ENCODE measurements at regions not wholly inside any gene's neighbourhood (a gene's known extent, or its start where the extent isn't known, plus 50 kb on each side); places are given as distances from the start of the nearest gene placed in this dataset.

GRCh38 chr5:39606591-39606990 lies 181.8 kb upstream of the DAB2 start:
- no peaks in the 10 kb centered on the region for H3K9me3 ChIP-seq (ENCODE audit: control insufficient read depth in 2 of 2, insufficient read depth in 1 of 2, low read depth in 1 of 2, low read length in 1 of 2)
- no peaks in the 10 kb centered on the region for H3K36me3 ChIP-seq (ENCODE audit: control insufficient read depth in 2 of 2, insufficient read depth in 2 of 2, low read length in 1 of 2)
- WGBS, 2 donors, result 81 to 91% methylated on average over 2 of the region's 2 CpGs
- H3K27ac ChIP-seq (ENCODE audit: low read depth in 2 of 2, low read length in 1 of 2), result no peak overlapping the region
- no peaks in the 10 kb centered on the region for H3K4me1 ChIP-seq (ENCODE audit: control insufficient read depth in 2 of 2, insufficient read depth in 2 of 2, low read length in 1 of 2)
- H3K27me3 ChIP-seq (ENCODE audit: control insufficient read depth in 1 of 2, insufficient read depth in 2 of 2, low read length in 2 of 2), result no peaks in the 10 kb centered on the region
- no peak overlapping the region for H3K4me3 ChIP-seq (ENCODE audit: low read depth in 1 of 2, low read length in 2 of 2)

- no peak overlapping the region for H3K27ac ChIP-seq (ENCODE audit: low read depth in 2 of 2, low read length in 1 of 2)
- no peaks in the 10 kb centered on the region for H3K9me3 ChIP-seq (ENCODE audit: control insufficient read depth in 2 of 2, insufficient read depth in 1 of 2, low read depth in 1 of 2, low read length in 1 of 2)
- 57 to 67% methylated on average over 5 of the region's 5 CpGs for WGBS, 2 donors
- H3K36me3 ChIP-seq (ENCODE audit: control insufficient read depth in 2 of 2, insufficient read depth in 2 of 2, low read length in 1 of 2), result no peaks in the 10 kb centered on the region
- no peaks in the 10 kb centered on the region for H3K27me3 ChIP-seq (ENCODE audit: control insufficient read depth in 1 of 2, insufficient read depth in 2 of 2, low read length in 2 of 2)
- H3K4me1 ChIP-seq (ENCODE audit: control insufficient read depth in 2 of 2, insufficient read depth in 2 of 2, low read length in 1 of 2), result no peaks in the 10 kb centered on the region
- H3K4me3 ChIP-seq (ENCODE audit: low read depth in 1 of 2, low read length in 2 of 2), result no peak overlapping the region
Observed at GRCh38 chr5:39605588-39606575, 181.1 kb upstream of the DAB2 start.

DNA sequence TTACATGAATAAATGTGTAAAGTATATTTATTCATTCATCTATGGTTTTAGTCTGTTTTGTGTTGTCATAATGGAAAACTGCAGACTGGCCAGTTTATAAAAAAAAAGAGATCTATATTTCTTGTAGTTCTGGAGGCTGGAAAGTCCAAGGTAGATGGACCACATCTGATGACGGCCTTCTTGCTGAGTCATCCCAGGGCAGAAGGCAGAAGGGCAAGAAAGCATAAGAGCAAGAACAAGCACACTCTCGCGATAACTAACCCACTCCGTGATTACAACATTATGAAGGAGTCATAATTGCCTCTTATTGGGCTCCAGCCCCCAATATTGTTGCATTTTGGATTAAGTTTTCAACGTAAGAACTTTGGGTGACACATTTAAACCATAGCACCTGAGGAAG lies 180.4 kb upstream of the DAB2 start:
- Histone ChIP-seq H3K27ac (ENCODE audit: low read depth in 2 of 2, low read length in 1 of 2) (no peak overlapping the region), H3K4me1 (ENCODE audit: control insufficient read depth in 2 of 2, insufficient read depth in 2 of 2, low read length in 1 of 2) (no peaks in the 10 kb centered on the region), H3K36me3 (ENCODE audit: control insufficient read depth in 2 of 2, insufficient read depth in 2 of 2, low read length in 1 of 2) (no peaks in the 10 kb centered on the region), H3K9me3 (ENCODE audit: control insufficient read depth in 2 of 2, insufficient read depth in 1 of 2, low read depth in 1 of 2, low read length in 1 of 2) (no peaks in the 10 kb centered on the region), H3K4me3 (ENCODE audit: low read depth in 1 of 2, low read length in 2 of 2) (no peak overlapping the region), H3K27me3 (ENCODE audit: control insufficient read depth in 1 of 2, insufficient read depth in 2 of 2, low read length in 2 of 2) (no peaks in the 10 kb centered on the region)
- WGBS, 2 donors, result 82 to 83% methylated on average over 5 of the region's 5 CpGs

- no peaks in the 10 kb centered on the region for H3K4me1 ChIP-seq (ENCODE audit: control insufficient read depth in 2 of 2, insufficient read depth in 2 of 2, low read length in 1 of 2)
- no peak overlapping the region for H3K4me3 ChIP-seq (ENCODE audit: low read depth in 1 of 2, low read length in 2 of 2)
- no peaks in the 10 kb centered on the region for H3K27me3 ChIP-seq (ENCODE audit: control insufficient read depth in 1 of 2, insufficient read depth in 2 of 2, low read length in 2 of 2)
- no peaks in the 10 kb centered on the region for H3K9me3 ChIP-seq (ENCODE audit: control insufficient read depth in 2 of 2, insufficient read depth in 1 of 2, low read depth in 1 of 2, low read length in 1 of 2)
- H3K36me3 ChIP-seq (ENCODE audit: control insufficient read depth in 2 of 2, insufficient read depth in 2 of 2, low read length in 1 of 2), result no peaks in the 10 kb centered on the region
- no peak overlapping the region for H3K27ac ChIP-seq (ENCODE audit: low read depth in 2 of 2, low read length in 1 of 2)
- WGBS, 2 donors, result 34 to 59% methylated on average over 4 of the region's 4 CpGs
Observed at GRCh38 chr5:39604491-39604890, 179.7 kb upstream of the DAB2 start.

DNA sequence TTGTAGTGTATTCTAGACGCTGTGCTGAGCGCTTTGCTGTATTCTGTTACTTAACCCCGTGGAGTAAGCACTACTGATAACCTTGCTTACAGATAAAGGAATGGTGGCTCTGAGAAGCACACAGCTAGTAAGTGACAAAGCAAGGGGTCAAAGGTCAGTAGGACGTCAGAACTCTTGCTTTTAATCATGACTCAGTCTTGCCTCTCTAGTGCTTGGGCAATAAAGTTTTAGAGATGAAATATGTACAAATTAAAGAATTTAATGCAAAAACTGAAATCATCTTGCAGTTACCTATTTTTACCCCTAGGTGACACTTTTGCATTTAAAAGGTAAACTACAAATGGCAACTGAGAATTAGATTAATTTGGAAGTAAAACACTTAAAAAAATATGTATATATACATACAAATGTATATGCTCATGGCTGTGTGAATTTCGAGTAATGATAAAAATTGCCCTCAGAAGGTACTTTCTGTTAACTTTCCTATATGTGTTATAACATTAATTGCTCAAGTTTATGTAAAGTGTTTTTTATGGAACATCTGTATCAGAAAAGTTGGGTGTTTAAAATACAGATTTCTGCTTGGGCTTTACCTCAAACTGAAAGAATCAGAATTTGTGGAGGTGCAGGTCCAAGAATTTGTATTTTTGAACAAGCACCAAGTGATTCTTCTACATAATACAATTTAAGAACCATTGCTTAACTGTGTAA lies 175.1 kb upstream of the DAB2 start:
- H3K36me3 ChIP-seq (ENCODE audit: control insufficient read depth in 2 of 2, insufficient read depth in 2 of 2, low read length in 1 of 2), result no peaks in the 10 kb centered on the region

DNA sequence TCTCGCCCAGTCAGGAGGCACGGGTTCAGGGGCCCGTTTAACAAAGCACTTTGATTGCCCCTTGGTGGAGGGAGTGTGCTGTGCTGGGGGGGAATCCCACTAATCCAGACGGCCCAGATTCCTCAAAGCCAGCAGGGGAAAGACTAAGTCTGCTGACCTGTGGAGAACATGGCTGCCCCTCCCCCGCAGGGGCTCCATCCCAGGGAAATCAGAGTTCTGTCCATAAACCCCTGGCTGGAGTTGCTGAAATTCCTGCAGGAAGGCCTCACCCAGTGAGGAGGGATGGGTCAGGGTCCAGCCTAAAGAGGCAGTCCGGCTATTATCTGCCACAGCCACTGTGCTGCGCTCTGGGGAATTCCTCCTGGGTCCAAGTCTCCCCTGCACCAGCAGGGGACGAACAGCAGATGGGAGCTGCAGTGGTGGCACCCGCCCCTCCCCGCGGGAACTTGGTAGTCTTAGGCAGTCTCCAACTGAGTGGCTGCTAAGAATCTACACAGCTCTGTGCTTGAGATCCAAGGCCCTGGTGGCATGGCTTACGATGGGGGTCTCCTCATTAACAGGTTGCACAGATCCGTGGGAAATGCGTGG lies 174.0 kb upstream of the DAB2 start:
- H3K4me1 ChIP-seq (ENCODE audit: control insufficient read depth in 2 of 2, insufficient read depth in 2 of 2, low read length in 1 of 2), result no peaks in the 10 kb centered on the region
- WGBS, 2 donors, result 81 to 84% methylated on average over 14 of the region's 14 CpGs
- no peaks in the 10 kb centered on the region for H3K36me3 ChIP-seq (ENCODE audit: control insufficient read depth in 2 of 2, insufficient read depth in 2 of 2, low read length in 1 of 2)
- H3K27me3 ChIP-seq (ENCODE audit: control insufficient read depth in 1 of 2, insufficient read depth in 2 of 2, low read length in 2 of 2), result no peaks in the 10 kb centered on the region
- H3K4me3 ChIP-seq (ENCODE audit: low read depth in 1 of 2, low read length in 2 of 2), result no peak overlapping the region
- no peak overlapping the region for H3K27ac ChIP-seq (ENCODE audit: low read depth in 2 of 2, low read length in 1 of 2)
- no peaks in the 10 kb centered on the region for H3K9me3 ChIP-seq (ENCODE audit: control insufficient read depth in 2 of 2, insufficient read depth in 1 of 2, low read depth in 1 of 2, low read length in 1 of 2)

More for the DNA sequence above, 175.1 kb upstream of the DAB2 start:
- Histone ChIP-seq H3K4me1 (ENCODE audit: control insufficient read depth in 2 of 2, insufficient read depth in 2 of 2, low read length in 1 of 2) (no peaks in the 10 kb centered on the region), H3K4me3 (ENCODE audit: low read depth in 1 of 2, low read length in 2 of 2) (no peak overlapping the region), H3K9me3 (ENCODE audit: control insufficient read depth in 2 of 2, insufficient read depth in 1 of 2, low read depth in 1 of 2, low read length in 1 of 2) (no peaks in the 10 kb centered on the region), H3K27ac (ENCODE audit: low read depth in 2 of 2, low read length in 1 of 2) (no peak overlapping the region), H3K27me3 (ENCODE audit: control insufficient read depth in 1 of 2, insufficient read depth in 2 of 2, low read length in 2 of 2) (no peaks in the 10 kb centered on the region)
- 25 to 28% methylated on average over 5 of the region's 5 CpGs for WGBS, 2 donors

DNA sequence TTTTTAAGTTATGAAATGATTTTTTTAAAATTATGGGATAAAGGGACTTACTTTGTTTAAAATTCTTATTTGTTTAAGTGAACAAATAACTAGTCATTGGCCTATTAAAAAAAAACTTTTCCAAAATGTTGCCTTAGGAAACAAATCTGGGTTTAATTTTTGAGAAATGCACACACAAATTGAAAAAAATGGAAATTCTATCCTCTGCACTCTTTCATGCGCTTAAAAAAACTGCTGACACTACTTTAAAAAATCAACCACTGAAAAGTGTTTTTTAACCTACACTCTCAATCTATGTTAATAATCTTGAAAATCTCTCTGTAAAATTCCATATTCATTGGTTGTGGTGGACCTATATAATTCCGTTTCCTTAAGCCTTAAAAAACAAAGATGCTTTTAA lies 163.4 kb upstream of the DAB2 start:
- H3K4me3 ChIP-seq (ENCODE audit: low read depth in 1 of 2, low read length in 2 of 2), result no peak overlapping the region
- H3K27ac ChIP-seq (ENCODE audit: low read depth in 2 of 2, low read length in 1 of 2), result no peak overlapping the region

GRCh38 chr5:39587675-39588074 lies 162.9 kb upstream of the DAB2 start:
- WGBS, 2 donors, result 78 to 80% methylated on average over 2 of the region's 2 CpGs
- Histone ChIP-seq H3K27ac (ENCODE audit: low read depth in 2 of 2, low read length in 1 of 2) (no peak overlapping the region), H3K4me1 (ENCODE audit: control insufficient read depth in 2 of 2, insufficient read depth in 2 of 2, low read length in 1 of 2) (peaks cover 0 to 3% of the 10 kb centered on the region in 2 donors), H3K9me3 (ENCODE audit: control insufficient read depth in 2 of 2, insufficient read depth in 1 of 2, low read depth in 1 of 2, low read length in 1 of 2) (no peaks in the 10 kb centered on the region), H3K4me3 (ENCODE audit: low read depth in 1 of 2, low read length in 2 of 2) (no peak overlapping the region), H3K27me3 (ENCODE audit: control insufficient read depth in 1 of 2, insufficient read depth in 2 of 2, low read length in 2 of 2) (peaks cover 0 to 3% of the 10 kb centered on the region in 2 donors), H3K36me3 (ENCODE audit: control insufficient read depth in 2 of 2, insufficient read depth in 2 of 2, low read length in 1 of 2) (no peaks in the 10 kb centered on the region)

More for the DNA sequence above, 163.4 kb upstream of the DAB2 start:
- peaks cover 0 to 3% of the 10 kb centered on the region in 2 donors for H3K4me1 ChIP-seq (ENCODE audit: control insufficient read depth in 2 of 2, insufficient read depth in 2 of 2, low read length in 1 of 2)
- no peaks in the 10 kb centered on the region for H3K36me3 ChIP-seq (ENCODE audit: control insufficient read depth in 2 of 2, insufficient read depth in 2 of 2, low read length in 1 of 2)
- 80 to 86% methylated on average over 2 of the region's 2 CpGs for WGBS, 2 donors
- peaks cover 0 to 3% of the 10 kb centered on the region in 2 donors for H3K27me3 ChIP-seq (ENCODE audit: control insufficient read depth in 1 of 2, insufficient read depth in 2 of 2, low read length in 2 of 2)
- no peaks in the 10 kb centered on the region for H3K9me3 ChIP-seq (ENCODE audit: control insufficient read depth in 2 of 2, insufficient read depth in 1 of 2, low read depth in 1 of 2, low read length in 1 of 2)

- 92% methylated on average over 9 of the region's 9 CpGs for WGBS, 2 donors
- Histone ChIP-seq H3K36me3 (ENCODE audit: control insufficient read depth in 2 of 2, insufficient read depth in 2 of 2, low read length in 1 of 2) (no peaks in the 10 kb centered on the region), H3K4me3 (ENCODE audit: low read depth in 1 of 2, low read length in 2 of 2) (no peak overlapping the region), H3K4me1 (ENCODE audit: control insufficient read depth in 2 of 2, insufficient read depth in 2 of 2, low read length in 1 of 2) (peaks cover 0 to 3% of the 10 kb centered on the region in 2 donors), H3K9me3 (ENCODE audit: control insufficient read depth in 2 of 2, insufficient read depth in 1 of 2, low read depth in 1 of 2, low read length in 1 of 2) (no peaks in the 10 kb centered on the region), H3K27ac (ENCODE audit: low read depth in 2 of 2, low read length in 1 of 2) (no peak overlapping the region), H3K27me3 (ENCODE audit: control insufficient read depth in 1 of 2, insufficient read depth in 2 of 2, low read length in 2 of 2) (peaks cover 0 to 3% of the 10 kb centered on the region in 2 donors)
Observed at GRCh38 chr5:39586185-39586584, 161.4 kb upstream of the DAB2 start.

All from esophagus (tissue), 2 donors.